D721Med (cell line): ENCODE measurements at regions not wholly inside any gene's neighbourhood (a gene's known extent, or its start where the extent isn't known, plus 50 kb on each side); places are given as distances from the start of the nearest gene placed in this dataset.

Source experiments
- DNase-seq: peaks from one replicate; pipeline ENCODE4 v3.0.0; 2011; ENCODE audit warnings: low spot score; ENCODE audit not compliant: insufficient read length
- FAIRE-seq: peaks from 2 replicates; lab custom pipeline; 2011; peaks lifted over from hg19 to GRCh38; lab: Jason Lieb, UNC
- TF ChIP-seq, protein P1 (sequence below): IDR thresholded peaks from 2 replicates; pipeline ENCODE4 v1.5.1; 2012; ENCODE audit warnings: mild to moderate bottlenecking, control low read depth; ENCODE audit not compliant: insufficient read depth; ENCODE audit errors: missing control alignments

DNA sequence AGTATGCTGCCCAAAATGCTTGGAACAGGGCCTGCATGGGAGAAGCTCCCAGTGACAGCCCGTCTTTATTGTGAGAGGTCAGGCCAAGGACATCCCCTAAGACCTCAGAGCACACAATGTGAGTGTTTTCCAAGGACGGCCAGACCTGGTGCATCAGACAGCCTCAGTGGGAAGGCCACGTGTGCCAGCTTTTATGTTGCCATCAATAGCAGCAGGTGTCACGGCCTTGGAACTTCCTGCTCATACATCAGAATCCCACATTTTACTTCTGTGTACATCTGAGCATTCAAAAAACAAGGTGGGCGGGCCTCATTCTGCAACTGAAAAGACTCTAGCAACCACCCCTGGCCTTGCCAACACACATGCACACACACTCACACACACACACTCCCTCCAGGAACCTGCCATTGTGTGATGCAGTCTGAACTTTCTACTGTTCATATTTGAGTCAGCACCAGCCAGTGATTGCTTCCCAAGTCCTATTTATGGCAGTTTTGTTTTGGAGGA lies 753.1 kb upstream of the TBX3 start:
- DNase-seq = no peak
- no peak for FAIRE-seq
- TF ChIP-seq, protein P1, sequence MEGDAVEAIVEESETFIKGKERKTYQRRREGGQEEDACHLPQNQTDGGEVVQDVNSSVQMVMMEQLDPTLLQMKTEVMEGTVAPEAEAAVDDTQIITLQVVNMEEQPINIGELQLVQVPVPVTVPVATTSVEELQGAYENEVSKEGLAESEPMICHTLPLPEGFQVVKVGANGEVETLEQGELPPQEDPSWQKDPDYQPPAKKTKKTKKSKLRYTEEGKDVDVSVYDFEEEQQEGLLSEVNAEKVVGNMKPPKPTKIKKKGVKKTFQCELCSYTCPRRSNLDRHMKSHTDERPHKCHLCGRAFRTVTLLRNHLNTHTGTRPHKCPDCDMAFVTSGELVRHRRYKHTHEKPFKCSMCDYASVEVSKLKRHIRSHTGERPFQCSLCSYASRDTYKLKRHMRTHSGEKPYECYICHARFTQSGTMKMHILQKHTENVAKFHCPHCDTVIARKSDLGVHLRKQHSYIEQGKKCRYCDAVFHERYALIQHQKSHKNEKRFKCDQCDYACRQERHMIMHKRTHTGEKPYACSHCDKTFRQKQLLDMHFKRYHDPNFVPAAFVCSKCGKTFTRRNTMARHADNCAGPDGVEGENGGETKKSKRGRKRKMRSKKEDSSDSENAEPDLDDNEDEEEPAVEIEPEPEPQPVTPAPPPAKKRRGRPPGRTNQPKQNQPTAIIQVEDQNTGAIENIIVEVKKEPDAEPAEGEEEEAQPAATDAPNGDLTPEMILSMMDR = no peak

- no peak for DNase-seq
- no peak for FAIRE-seq
Observed at GRCh38 chr12:115433014-115433634, 749.1 kb upstream of the TBX3 start.

GRCh38 chr12:115430636-115431035 lies 746.7 kb upstream of the TBX3 start:
- TF ChIP-seq, protein P1 = no peak
- FAIRE-seq (no peak), DNase-seq (no peak)

More at GRCh38 chr12:115433014-115433634, 749.1 kb upstream of the TBX3 start:
- TF ChIP-seq, protein P1 = no peak

DNA sequence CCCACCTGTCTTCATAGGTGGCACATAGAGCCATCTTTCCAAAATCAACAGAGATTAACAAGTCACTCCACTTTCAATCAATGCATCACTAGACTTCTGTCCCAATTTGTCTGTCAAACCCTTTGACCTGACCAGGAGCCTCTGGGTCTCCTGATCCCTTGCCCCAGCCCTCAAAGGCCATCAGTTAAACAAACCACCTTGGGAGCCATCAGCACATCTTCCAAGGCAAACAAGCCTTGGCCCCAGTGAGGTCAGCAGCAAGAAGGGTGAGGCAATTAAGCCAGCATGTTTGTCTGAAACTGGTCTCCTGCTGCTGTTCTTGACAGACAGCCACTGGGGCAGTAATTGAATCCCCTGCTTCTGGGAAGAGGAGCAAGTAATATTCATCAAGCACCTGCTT lies 742.8 kb upstream of the TBX3 start:
- TF ChIP-seq, protein P1 = no peak
- no peak for FAIRE-seq
- no peak for DNase-seq

DNA sequence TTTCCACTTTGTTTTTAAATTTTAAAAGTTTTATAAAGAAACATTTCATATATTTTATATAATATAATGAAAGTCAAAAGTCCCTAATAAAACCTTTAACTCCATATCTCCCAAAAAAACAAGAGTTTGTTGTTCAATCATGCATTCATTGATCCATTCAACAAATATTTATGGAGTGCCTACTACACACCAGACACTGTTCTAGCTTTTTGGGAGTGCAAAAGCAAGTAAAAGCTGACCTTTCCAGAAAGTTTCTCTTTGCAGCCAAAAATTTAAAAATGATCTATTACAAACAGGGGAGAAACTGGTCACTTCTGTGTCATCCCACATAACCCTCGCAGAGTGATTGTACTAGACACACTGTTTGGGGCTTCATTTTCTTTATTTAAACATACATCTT lies 740.0 kb upstream of the TBX3 start:
- FAIRE-seq (no peak), DNase-seq (no peak)
- TF ChIP-seq, protein P1 = no peak

DNA sequence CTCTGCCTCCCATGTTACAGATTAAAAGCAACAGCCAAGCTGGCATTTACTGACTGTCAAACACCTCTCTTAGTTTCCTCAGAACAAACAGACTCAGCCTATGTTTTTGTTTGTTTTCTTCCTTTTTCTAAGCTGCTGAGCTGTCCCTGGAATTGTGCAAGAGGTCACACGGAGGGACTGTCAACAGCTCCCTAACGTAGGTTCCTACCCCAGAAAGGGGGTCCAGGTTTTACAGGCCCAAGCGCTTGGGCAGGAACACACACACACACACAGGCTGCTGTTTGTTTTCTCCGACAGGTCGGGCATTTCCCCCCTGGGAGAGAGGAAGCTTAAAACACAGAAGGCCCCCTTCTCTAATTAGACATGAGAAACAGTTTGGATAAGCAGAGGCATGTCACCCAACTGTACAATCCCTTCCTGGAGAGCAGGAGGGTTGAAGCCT lies 739.6 kb upstream of the TBX3 start:
- no peak for FAIRE-seq
- DNase-seq = no peak
- TF ChIP-seq, protein P1 = no peak

DNA sequence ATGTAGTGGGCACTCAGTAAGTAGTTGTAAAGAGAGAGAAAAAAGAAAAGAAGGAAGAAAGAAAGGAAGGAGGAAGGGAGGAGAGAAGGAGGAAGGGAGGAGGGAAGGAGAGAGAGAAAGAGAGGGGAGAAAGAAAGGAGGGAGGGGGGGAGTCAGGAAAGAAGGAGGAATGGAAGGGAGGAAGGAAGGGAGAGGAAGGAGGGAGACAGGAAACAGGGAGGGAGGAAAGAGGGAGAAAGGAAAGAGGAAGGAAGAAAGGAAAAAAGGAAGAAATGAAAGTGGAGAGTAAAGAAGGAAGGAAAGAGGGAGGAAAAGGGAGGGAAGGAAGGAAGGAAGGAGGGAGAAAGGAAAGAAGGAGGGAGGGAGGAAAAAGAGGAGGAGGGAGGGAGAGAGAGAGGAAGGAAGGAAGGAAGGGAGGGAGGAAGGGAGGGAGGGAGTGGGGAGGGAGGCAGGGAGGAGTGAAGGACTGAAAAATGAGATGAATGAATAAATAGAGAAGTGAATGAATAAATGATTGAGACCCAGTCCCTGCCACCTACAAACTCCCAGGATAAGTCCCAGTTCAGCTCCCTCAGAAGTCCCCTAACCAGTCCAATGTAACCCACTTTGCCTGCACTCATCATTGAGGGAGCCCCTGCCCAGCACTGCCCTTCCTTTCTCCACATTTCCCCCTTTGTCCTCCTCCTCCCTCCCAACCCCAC lies 739.0 kb upstream of the TBX3 start:
- FAIRE-seq (no peak), DNase-seq (no peak)
- TF ChIP-seq, protein P1 = no peak
